Left ventricle myocardium inferior (tissue), 1 donor: ENCODE measurements at regions not wholly inside any gene's neighbourhood (a gene's known extent, or its start where the extent isn't known, plus 50 kb on each side); places are given as distances from the start of the nearest gene placed in this dataset.

Experiments
- DNase-seq: peaks from one replicate; pipeline ENCODE4 v3.0.0-alpha.2; 2020
- H3K27ac ChIP-seq: fragments of 200-600 bp; replicated peaks from 2 replicates; pipeline ENCODE4 v1.8.0; 2021
- H3K27me3 ChIP-seq: fragments of 200-600 bp; 2 replicates; pipeline ENCODE4 v1.8.0; 2021; ENCODE audit warnings: low read depth
- H3K36me3 ChIP-seq: fragments of 200-600 bp; 2 replicates; pipeline ENCODE4 v1.8.0; 2021
- H3K4me1 ChIP-seq: fragments of 200-600 bp; 2 replicates; pipeline ENCODE4 v1.8.0; 2021
- H3K4me3 ChIP-seq: fragments of 200-600 bp; 2 replicates; pipeline ENCODE4 v1.8.0; 2021; ENCODE audit warnings: mild to moderate bottlenecking, moderate library complexity
- H3K9me3 ChIP-seq: fragments of 200-600 bp; replicated peaks from 2 replicates; pipeline ENCODE4 v1.8.0; 2021
- CTCF ChIP-seq: fragments of 200-600 bp; IDR thresholded peaks from 2 replicates; pipeline ENCODE4 v1.8.0; 2021; ENCODE audit warnings: antibody characterized with exemption, mild to moderate bottlenecking, borderline replicate concordance
- intact Hi-C: fragments of 100-400 bp; cut with micrococcal nuclease; formaldehyde crosslinking; loops from one replicate; pipeline ENCODE4 v1.11.0; 2022
- donor health status: DM: no; HTN: yes; CAD: no; lungs with severe emphysema.

- Histone ChIP-seq H3K27ac (no peak overlapping the region), H3K9me3 (no peaks in the 10 kb centered on the region), H3K4me1 (no peaks in the 10 kb centered on the region), H3K27me3 (peaks cover 22% of the 10 kb centered on the region), H3K4me3 (no peak overlapping the region), H3K36me3 (no peaks in the 10 kb centered on the region)
- peak; percentile 75 for TF ChIP-seq CTCF
- DNase-seq = no peak
- intact Hi-C loops = no loop called here
Observed at GRCh38 chr1:209335178-209335577, 248.3 kb upstream of the CAMK1G start.

DNA sequence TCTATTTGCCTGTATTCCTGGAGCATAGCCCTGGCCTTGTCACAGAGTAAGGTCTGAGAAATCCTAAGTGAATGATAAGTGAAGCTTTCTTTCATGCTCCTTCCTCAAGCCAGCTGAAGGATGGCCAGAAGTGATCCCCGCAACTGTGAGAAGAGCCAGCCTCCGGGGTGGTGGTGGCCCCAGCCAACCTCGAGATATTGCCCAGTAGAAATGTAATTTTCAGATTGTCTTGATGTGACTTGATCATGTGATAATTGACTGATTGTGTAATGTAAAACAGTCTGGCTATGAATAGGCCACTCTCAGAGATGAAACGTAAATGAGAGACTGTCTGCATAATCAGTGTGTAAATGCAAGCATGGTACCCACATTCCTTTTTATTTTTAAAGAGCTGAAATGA lies 242.4 kb upstream of the CAMK1G start:
- H3K4me3 ChIP-seq = no peak overlapping the region
- no peak for TF ChIP-seq CTCF

GRCh38 chr1:209341673-209342420 lies 241.7 kb upstream of the CAMK1G start:
- peaks cover 17% of the 10 kb centered on the region for H3K27me3 ChIP-seq
- intact Hi-C loops = no loop called here
- H3K36me3 ChIP-seq = no peaks in the 10 kb centered on the region
- no peak for TF ChIP-seq CTCF
- H3K4me1 ChIP-seq = no peaks in the 10 kb centered on the region
- no peak overlapping the region for H3K27ac ChIP-seq
- H3K4me3 ChIP-seq = no peak overlapping the region
- no peak for DNase-seq
- no peaks in the 10 kb centered on the region for H3K9me3 ChIP-seq

More for the DNA sequence above, 242.4 kb upstream of the CAMK1G start:
- Histone ChIP-seq H3K27me3 (peaks cover 17% of the 10 kb centered on the region), H3K27ac (no peak overlapping the region), H3K9me3 (no peaks in the 10 kb centered on the region), H3K4me1 (no peaks in the 10 kb centered on the region), H3K36me3 (no peaks in the 10 kb centered on the region)
- no peak for DNase-seq
- intact Hi-C loops = no loop called here

DNA sequence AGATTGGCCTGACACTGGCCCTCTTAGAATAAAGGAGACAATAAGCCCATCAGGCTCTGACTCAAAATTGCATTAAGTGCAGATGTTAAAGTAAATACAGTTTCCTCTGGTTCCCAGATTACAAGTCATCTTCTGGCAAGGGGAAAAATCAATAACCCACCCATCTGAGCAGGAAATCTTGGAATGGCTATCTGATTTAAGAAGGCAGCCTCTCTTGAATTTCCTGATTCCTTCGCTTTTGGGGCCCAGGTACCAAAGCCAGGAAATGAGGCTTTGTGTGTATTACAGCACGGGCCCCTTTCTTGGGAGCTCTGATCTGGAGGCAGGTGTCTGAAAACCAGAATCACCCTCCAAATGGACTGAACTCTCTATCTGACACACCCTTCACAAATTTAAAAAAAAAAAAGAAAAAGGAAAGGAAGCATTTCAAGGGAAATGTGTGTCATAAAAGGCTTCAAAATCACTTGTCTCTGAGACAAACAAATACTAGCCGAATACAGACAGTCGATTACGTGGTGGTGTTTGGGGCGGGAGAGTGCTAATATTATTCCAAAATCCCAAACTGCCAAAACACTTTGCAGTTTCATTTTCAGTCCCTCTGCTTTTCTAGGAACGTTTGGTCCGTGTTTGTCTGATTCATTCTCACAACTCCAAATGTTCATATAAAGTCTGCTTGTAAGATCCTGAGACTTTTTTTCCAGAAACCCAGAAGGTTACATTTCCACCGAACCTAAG lies 240.9 kb upstream of the CAMK1G start:
- H3K27ac ChIP-seq = no peak overlapping the region
- H3K9me3 ChIP-seq = no peaks in the 10 kb centered on the region
- no peaks in the 10 kb centered on the region for H3K4me1 ChIP-seq
- H3K36me3 ChIP-seq = no peaks in the 10 kb centered on the region
- no peak for TF ChIP-seq CTCF
- no peak overlapping the region for H3K4me3 ChIP-seq
- intact Hi-C loops = no loop called here
- peaks cover 17% of the 10 kb centered on the region for H3K27me3 ChIP-seq
- DNase-seq = no peak

DNA sequence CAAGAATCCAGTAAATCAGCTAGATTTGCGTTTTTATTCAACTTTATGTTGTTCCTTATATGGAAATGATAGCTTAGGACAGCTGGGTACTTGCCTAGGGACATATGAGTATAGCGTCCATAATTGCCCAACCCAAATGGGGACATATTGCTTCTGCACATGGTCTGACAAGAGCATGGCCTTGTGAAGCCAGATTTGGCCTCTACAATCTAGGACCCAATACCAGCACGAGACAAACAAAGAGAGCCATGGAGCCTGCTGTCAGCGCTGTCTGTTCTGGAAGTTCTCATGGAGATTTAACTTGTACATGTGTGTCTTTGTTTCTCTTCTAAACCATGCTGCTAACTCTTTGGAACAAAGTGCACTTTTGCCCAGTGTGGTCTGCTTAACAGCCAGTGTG lies 240.0 kb upstream of the CAMK1G start:
- DNase-seq = no peak
- Histone ChIP-seq H3K27me3 (peaks cover 11% of the 10 kb centered on the region), H3K4me3 (no peak overlapping the region), H3K27ac (no peak overlapping the region), H3K9me3 (no peaks in the 10 kb centered on the region), H3K4me1 (no peaks in the 10 kb centered on the region), H3K36me3 (no peaks in the 10 kb centered on the region)
- intact Hi-C loops = no loop called here
- no peak for TF ChIP-seq CTCF
